Activated naive CD4-positive, alpha-beta T cell treated with anti-CD3 and anti-CD28 coated beads for 36 hours (primary cell): ENCODE measurements at regions not wholly inside any gene's neighbourhood (a gene's known extent, or its start where the extent isn't known, plus 50 kb on each side); places are given as distances from the start of the nearest gene placed in this dataset.
"Not testable (repeated sequence)": the region's sequence is repeated elsewhere in the genome, so short reads cannot be mapped to it uniquely, and the experiment has no call there.

Experiments
- CTCF ChIA-PET: fragments of 350-600 bp; sonication (Branson Sonifier 250); formaldehyde crosslinking; loops from one replicate; lab custom pipeline; 2021; ENCODE audit warnings: antibody characterized with exemption; lab: Charles Lee
- DNase-seq: peaks from one replicate; pipeline ENCODE4 v3.0.0-alpha.2; 2020
- H3K27ac Mint-ChIP-seq: one replicate; pipeline ENCODE4 v1.8.0; 2021; ENCODE audit warnings: mild to moderate bottlenecking, mixed read lengths
- H3K27me3 Mint-ChIP-seq: one replicate; pipeline ENCODE4 v1.8.0; 2021; ENCODE audit warnings: low read depth, mixed read lengths
- H3K36me3 Mint-ChIP-seq: one replicate; pipeline ENCODE4 v1.8.0; 2021; ENCODE audit warnings: low read depth, mixed read lengths
- H3K4me1 Mint-ChIP-seq: one replicate; pipeline ENCODE4 v1.8.0; 2021; ENCODE audit warnings: low read depth, mixed read lengths
- H3K4me3 Mint-ChIP-seq: one replicate; pipeline ENCODE4 v1.8.0; 2021; ENCODE audit warnings: mild to moderate bottlenecking, moderate library complexity, mixed read lengths
- H3K9me3 Mint-ChIP-seq: one replicate; pipeline ENCODE4 v1.8.0; 2021; ENCODE audit warnings: mixed read lengths
- intact Hi-C: fragments of 100-400 bp; cut with micrococcal nuclease; formaldehyde crosslinking; loops from one replicate; pipeline ENCODE4 v1.15.1; 2023

DNA sequence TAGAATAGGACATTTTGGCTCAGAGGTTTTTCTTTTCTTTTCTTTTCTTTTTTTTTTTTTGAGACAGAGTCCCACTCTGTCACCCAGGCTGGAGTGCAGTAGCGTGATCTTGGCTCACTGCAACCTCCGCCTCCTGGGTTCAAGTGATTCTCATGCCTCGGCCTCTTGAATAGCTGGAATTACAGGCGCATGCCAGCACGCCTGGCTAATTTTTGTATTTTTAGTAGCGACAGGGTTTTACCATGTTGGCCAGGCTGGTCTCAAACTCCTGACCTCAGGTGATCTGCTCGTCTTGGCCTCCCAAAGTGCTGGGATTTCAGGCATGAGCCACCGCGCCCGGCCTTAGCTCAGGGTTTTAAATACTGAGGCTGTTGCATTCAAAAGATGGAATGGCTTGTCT, 156.1 kb downstream of the PRL start:
- H3K9me3 Mint-ChIP-seq, H3K27me3 Mint-ChIP-seq, H3K36me3 Mint-ChIP-seq, H3K27ac Mint-ChIP-seq, DNase-seq, CTCF ChIA-PET, H3K4me1 Mint-ChIP-seq, H3K4me3 Mint-ChIP-seq: not testable (repeated sequence)
- intact Hi-C loops, result loop anchor here (10.0 kb wide), 1 partner anchor 1576 kb away; no protein-coding TSS in a partner anchor

DNA sequence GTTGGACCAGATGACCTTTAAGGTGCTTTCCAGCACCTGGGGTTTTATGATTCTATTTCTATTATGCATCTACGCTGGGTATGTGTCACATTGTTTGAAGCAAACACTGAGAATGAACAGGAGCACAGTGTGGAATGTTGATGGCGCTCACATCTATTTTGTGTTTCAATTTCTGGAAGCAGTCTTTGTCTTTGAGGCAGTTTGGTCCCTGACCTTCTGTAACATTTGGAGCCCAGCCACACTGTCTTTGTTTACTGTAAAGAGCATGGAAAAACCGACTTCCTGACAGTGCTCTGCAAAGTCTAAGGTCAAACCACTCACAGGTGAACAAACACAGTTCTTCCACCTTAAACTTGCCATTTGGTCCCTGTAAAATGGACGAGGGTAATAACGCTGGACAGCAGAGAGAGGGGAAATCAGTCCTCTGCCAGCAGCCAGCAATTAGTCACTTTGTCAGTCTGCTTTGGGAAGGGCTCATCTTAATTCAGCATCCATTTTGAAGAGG, 155.5 kb downstream of the PRL start:
- intact Hi-C loops, result loop anchor here (10.0 kb wide), 1 partner anchor 1576 kb away; no protein-coding TSS in a partner anchor
- Mint-ChIP-seq H3K27ac (no peak overlapping the region), H3K27me3 (peaks cover 14% of the 10 kb centered on the region), H3K4me1 (peaks cover 2% of the 10 kb centered on the region), H3K9me3 (no peaks in the 10 kb centered on the region), H3K4me3 (no peak overlapping the region), H3K36me3 (no peaks in the 10 kb centered on the region)
- CTCF ChIA-PET, result no interaction called here
- DNase-seq, result no peak

DNA sequence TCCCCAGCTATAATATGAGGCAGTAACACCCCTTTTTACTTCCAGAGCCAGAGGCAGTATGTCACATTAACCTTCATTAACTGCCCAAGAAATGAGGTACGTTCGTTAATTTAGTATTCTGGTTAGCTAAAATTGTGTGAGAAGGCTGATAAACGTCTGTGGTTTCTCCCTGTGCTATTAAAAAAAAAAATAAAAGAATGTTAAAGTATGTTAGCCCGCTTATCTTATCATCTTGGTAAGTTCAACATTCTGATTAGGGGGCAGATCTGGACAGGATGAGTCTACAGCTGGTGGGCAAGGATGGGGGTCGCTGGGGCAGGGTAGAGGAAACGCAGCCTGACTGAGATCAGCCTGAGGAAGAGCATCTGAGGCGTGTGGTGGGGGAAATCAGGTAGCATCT, 154.0 kb downstream of the PRL start:
- H3K4me1 Mint-ChIP-seq, result peaks cover 2% of the 10 kb centered on the region
- CTCF ChIA-PET, result no interaction called here
- H3K27ac Mint-ChIP-seq, result no peak overlapping the region
- peaks cover 2% of the 10 kb centered on the region for H3K36me3 Mint-ChIP-seq
- H3K27me3 Mint-ChIP-seq, result peaks cover 27% of the 10 kb centered on the region
- no peak for DNase-seq
- intact Hi-C loops, result loop anchor here (10.0 kb wide), 1 partner anchor 1578 kb away; no protein-coding TSS in a partner anchor
- H3K4me3 Mint-ChIP-seq, result no peak overlapping the region
- H3K9me3 Mint-ChIP-seq, result no peaks in the 10 kb centered on the region

DNA sequence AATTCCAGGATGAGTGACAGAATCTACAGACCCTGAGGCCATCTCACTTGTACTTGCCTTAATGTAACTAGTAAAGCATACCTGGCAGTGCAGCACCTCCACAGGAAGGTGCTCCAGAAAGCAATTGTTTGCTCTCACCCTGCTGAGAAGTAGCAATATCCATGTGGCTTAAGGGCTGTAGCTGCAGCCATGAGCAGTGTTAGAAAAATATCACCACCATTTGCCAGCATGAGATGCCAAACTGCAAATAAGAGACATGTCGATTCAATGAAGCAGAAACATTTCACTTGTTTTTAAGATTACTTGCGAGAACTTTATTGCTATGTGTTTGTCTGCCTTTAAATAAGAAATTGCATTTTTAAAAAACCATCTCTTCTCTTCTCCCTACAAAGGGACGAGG, 151.5 kb downstream of the PRL start:
- DNase-seq, result no peak
- Mint-ChIP-seq H3K4me1 (peaks cover 7% of the 10 kb centered on the region), H3K27ac (no peak overlapping the region), H3K9me3 (no peaks in the 10 kb centered on the region), H3K4me3 (no peak overlapping the region), H3K36me3 (peaks cover 2% of the 10 kb centered on the region), H3K27me3 (peaks cover 39% of the 10 kb centered on the region)
- CTCF ChIA-PET, result no interaction called here
- intact Hi-C loops, result loop anchor here (5.0 to 10.0 kb wide), 3 partner anchors 83 to 1581 kb away; no protein-coding TSS in a partner anchor

DNA sequence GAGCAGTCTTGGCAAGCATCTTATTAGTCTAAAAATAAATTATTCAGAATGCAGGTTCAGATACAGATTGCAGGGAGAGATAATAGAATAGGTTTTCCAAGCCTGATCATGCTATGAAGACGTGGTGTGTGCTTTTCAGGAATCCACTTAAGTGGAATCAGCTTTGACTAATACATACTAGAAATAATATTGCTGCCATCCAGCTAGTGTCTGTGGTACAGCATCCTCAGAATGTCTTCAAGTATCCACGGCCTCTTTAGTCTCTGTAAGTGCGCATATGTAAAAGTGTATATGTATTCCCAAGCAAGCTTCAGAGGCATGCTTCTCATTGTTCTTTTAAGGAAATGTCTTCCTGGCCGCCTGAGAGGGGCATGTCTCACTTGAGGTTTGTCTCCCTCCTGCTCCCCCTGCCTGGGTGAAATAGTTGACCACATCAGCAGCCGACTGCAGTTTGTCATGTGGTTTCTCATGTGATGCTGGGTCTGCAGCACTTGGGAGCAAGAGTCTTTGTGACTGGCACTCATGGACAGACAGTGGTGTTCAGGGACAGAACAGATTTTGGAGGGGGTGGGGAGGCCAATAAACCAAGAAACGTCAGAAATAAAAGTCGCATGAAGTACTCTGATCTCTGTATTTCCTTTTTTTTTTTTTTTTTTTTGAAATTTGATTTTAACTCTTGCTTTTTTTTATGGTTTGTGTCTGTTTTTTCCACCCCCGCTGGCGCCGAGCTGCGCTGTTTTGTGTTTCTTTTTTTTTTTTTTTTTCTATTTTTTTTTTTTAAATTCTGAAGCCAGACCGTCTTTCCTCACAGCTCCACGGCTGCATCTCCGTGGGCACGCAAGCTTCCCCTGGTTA, 150.8 kb downstream of the PRL start:
- Mint-ChIP-seq H3K27ac (no peak overlapping the region), H3K9me3 (no peaks in the 10 kb centered on the region), H3K4me1 (peaks cover 7% of the 10 kb centered on the region), H3K4me3 (peak overlapping the region; percentile 47), H3K36me3 (peaks cover 2% of the 10 kb centered on the region), H3K27me3 (peaks cover 39% of the 10 kb centered on the region)
- CTCF ChIA-PET, result interaction anchor here (0.7 kb wide), 1 partner anchor 298 kb away, joined by 3 read pairs; no protein-coding TSS in a partner anchor
- DNase-seq, result peak; percentile 5
- intact Hi-C loops, result loop anchor here (5.0 to 10.0 kb wide), 3 partner anchors 84 to 1581 kb away; no protein-coding TSS in a partner anchor

DNA sequence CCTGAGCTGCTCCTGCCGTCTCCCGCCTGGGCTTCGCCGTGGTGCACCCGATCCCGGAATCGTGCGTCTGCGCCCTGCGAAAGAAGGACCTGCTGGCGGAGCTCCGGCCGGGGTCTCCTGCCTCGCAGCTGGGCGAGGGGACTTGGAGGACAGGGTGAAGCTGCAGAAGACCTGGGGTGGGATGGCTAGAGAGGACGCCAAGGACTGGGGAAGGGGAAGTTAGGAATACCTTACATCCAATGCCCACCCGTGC, 150.2 kb downstream of the PRL start:
- H3K27ac Mint-ChIP-seq, result no peak overlapping the region
- no peak for DNase-seq
- no peaks in the 10 kb centered on the region for H3K9me3 Mint-ChIP-seq
- peaks cover 7% of the 10 kb centered on the region for H3K4me1 Mint-ChIP-seq
- H3K4me3 Mint-ChIP-seq, result peak overlapping the region; percentile 29
- intact Hi-C loops, result loop anchor here (5.0 to 10.0 kb wide), 3 partner anchors 84 to 1582 kb away; no protein-coding TSS in a partner anchor
- H3K27me3 Mint-ChIP-seq, result peaks cover 39% of the 10 kb centered on the region
- peaks cover 2% of the 10 kb centered on the region for H3K36me3 Mint-ChIP-seq
- CTCF ChIA-PET, result interaction anchor here (0.6 to 0.7 kb wide), 2 partner anchors 125 to 298 kb away, joined by 3 read pairs; no protein-coding TSS in a partner anchor

DNA sequence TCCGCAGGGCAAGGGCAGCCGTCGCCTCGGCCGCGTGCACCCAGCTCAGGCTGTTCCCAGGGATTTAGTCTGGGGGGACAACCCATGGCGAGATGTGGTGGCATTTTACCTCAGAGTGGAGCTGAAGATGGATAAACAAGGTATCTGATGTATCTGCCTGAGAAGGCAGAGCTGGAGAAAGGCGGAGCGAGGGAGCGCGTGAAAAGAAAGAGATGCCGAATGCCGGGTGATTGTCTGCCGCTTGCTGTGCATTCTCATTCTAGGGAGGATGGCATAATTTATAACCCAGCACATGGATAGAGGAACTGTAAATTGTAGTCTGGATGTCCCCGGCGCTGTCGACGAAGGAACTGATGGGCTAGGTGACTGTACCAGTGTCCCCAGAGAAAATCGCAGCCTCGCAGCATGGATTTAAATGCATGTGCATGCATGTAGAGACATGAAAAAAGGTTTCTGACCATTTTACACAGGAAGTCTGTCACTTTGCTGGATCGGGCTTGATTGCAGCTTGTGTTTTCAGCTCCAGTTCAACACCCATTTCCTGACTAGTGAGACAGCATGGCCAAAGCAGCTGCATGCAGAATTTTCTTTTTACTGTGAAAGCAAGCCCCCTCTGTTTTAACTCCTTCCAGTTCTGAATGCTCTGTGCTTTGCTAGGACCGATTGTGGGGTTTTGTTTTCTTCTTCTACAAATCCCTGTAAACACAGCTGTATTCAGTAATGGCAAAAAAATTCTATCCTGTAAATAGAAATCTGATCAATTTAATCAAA, 149.7 kb downstream of the PRL start:
- Mint-ChIP-seq H3K36me3 (peaks cover 2% of the 10 kb centered on the region), H3K4me3 (peak overlapping the region; percentile 29), H3K4me1 (peaks cover 7% of the 10 kb centered on the region), H3K27me3 (peaks cover 39% of the 10 kb centered on the region), H3K9me3 (no peaks in the 10 kb centered on the region), H3K27ac (no peak overlapping the region)
- intact Hi-C loops, result loop anchor here (5.0 to 10.0 kb wide), 3 partner anchors 85 to 1582 kb away; no protein-coding TSS in a partner anchor
- CTCF ChIA-PET, result interaction anchor here (0.6 to 0.7 kb wide), 2 partner anchors 125 to 299 kb away, joined by 3 read pairs; no protein-coding TSS in a partner anchor
- DNase-seq, result peak; percentile 10

DNA sequence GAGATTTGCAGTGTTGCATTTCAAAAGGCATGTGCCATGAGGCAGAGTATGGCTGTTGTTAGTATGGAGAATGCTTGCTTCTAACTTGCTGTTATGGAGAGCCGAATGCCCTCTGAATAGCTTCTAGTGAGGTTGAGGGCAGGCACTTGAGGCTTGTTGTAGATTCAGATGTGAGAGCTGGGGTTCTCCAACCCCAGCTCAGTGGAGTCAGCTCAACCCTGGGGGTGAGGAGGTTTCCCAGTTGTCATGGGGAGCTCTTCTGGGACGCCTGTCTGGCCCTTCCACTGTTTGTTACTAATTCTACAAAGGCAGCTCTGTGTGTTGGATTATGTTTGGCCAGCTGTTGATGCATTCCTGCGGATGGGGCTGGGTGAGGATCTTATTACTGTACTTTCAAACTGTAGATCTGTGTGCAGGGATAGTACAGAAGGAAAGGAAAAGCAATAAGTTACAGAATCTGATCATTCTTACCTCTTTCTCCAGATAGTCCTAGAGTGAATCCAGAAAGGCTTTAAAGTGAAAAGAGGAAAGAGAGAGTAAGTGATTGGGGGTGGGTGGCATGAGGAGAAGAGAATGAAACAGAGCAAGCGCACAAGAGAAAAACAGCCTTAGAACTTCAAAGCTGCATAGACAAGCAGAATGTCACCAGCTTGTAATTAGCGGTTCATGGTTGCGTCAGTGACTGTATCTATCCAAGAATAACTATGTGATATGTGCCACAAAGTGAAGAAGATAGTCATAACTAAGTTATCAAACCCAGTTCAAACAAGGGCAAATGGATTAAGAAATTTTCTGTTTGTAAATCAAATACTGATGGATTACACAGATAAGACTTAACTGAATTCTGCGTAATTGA, 148.7 kb downstream of the PRL start:
- Mint-ChIP-seq H3K36me3 (peaks cover 2% of the 10 kb centered on the region), H3K27ac (no peak overlapping the region), H3K4me1 (peaks cover 7% of the 10 kb centered on the region), H3K4me3 (peak overlapping the region; percentile 30), H3K9me3 (no peaks in the 10 kb centered on the region), H3K27me3 (peaks cover 39% of the 10 kb centered on the region)
- CTCF ChIA-PET, result no interaction called here
- peak; percentile 20 for DNase-seq
- intact Hi-C loops, result loop anchor here (5.0 to 10.0 kb wide), 3 partner anchors 86 to 1583 kb away; no protein-coding TSS in a partner anchor

DNA sequence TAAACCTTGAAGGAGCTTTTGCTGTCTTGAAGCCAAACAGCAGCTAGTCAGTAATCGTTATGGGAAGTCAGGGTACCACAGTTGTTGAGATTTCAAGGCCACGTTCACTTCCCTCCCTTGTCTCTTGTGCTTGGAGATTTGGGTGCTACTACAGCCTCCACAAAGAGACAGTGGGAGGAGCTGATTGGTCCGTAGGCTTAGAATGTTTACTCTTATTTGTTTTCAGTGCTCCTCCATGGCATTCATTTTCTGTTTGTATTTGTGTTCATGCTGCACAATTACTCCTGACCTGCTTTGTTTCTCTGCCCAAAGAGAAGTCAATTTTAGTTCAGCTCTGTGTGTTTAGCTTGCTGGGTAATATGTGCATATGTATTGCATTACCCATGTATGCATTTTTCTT, 147.7 kb downstream of the PRL start:
- H3K36me3 Mint-ChIP-seq, result peaks cover 2% of the 10 kb centered on the region
- H3K27me3 Mint-ChIP-seq, result peaks cover 39% of the 10 kb centered on the region
- DNase-seq, result no peak
- no peaks in the 10 kb centered on the region for H3K9me3 Mint-ChIP-seq
- no peak overlapping the region for H3K4me3 Mint-ChIP-seq
- H3K27ac Mint-ChIP-seq, result no peak overlapping the region
- peaks cover 7% of the 10 kb centered on the region for H3K4me1 Mint-ChIP-seq
- CTCF ChIA-PET, result no interaction called here
- intact Hi-C loops, result loop anchor here (5.0 to 10.0 kb wide), 3 partner anchors 87 to 1584 kb away; no protein-coding TSS in a partner anchor

DNA sequence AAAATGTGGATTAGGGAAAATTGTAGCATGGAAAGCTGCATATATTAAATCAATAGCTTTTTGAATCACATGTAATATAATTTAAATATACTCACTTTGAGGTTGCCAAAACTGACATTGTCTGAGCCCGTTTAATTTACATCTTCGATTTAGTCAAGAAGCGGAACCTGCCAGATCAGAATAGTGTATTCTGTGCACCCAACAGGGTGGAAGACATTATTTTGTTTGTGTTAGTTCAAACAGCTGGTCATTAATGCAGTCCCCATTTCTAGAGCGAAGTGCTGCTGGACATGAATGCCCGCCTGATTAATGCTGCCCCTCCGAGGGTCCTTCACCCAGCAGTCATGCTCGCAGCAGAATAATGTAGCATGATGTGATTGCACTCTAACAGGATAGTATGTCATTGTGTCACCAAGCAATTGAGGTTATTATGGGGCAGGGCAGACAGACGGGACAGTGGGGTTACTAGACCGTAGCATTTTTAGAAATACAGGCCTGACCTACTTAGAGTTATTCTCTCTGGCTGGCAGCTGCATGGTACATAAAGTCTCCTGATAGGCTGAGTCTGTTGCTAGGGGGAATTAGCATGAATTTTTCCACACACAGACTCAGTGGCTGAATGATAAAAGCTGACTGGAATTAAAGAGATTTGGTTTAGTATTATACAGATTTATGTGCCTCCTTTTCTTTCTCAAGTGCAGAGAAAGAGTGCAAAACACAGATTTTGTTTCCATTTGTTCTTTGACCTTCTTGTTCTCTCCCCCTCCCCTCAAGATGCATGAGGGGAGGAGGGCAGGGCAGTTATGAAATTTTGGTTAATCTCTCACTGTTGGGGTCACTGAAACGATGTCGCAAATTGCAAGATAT, 147.1 kb downstream of the PRL start:
- intact Hi-C loops, result loop anchor here (5.0 to 10.0 kb wide), 3 partner anchors 87 to 1585 kb away; no protein-coding TSS in a partner anchor
- Mint-ChIP-seq H3K4me3 (no peak overlapping the region), H3K36me3 (peaks cover 2% of the 10 kb centered on the region), H3K9me3 (no peaks in the 10 kb centered on the region), H3K27ac (no peak overlapping the region), H3K27me3 (peaks cover 36% of the 10 kb centered on the region), H3K4me1 (peaks cover 7% of the 10 kb centered on the region)
- no peak for DNase-seq
- CTCF ChIA-PET, result no interaction called here
